ENCODE measurements at regions not wholly inside any gene's neighbourhood (a gene's known extent, or its start where the extent isn't known, plus 50 kb on each side); places are given as distances from the start of the nearest gene placed in this dataset.

DNA sequence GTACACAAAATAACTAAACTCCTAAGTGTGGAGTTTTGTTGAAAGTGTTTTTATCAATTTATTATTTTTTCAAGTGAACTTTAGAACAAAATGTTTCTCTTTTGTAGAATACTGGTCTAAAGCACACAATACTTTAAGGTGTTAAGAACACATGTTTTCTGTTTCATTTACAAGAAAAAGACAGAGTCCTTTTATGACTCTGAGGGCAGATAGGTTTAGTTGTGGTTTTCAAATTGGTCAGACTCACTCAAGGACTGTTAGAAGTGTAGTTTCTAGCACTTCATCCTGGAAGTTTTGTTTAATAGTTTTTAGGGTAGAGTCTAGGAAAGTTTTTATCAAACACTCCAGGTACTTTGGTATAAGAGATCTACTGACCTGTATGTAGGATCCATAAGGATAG lies 376.5 kb downstream of the LRRIQ3 start:
- no TSS peak for BruUV-seq (replicated peaks)

More for the DNA sequence above, 376.5 kb downstream of the LRRIQ3 start:
- intact Hi-C loops (cut with micrococcal nuclease) (no loop called here), dilution Hi-C loops (cut with MboI; ENCODE audit: extremely low pct_ligation_motif_present, low sequenced_read_pairs) (no loop called here)
- H3K36me3 ChIP-seq (ENCODE audit: control insufficient read depth in 2 of 2, extremely low read depth in 1 of 2, insufficient read depth in 2 of 2, low read length in 2 of 2): no peaks in the 10 kb centered on the region
- no peak overlapping the region for H3K4me3 ChIP-seq (replicated peaks in 1 of 3; ENCODE audit: insufficient read depth in 1 of 3, low read depth in 1 of 3, low read length in 3 of 3)
- no peaks in the 10 kb centered on the region for H4K20me1 ChIP-seq (replicated peaks; ENCODE audit: control insufficient read depth, extremely low read depth, insufficient read depth, low read length)
- H3K79me2 ChIP-seq (ENCODE audit: control insufficient read depth, insufficient read depth, low read length): no peaks in the 10 kb centered on the region
- TF ChIP-seq MYC (IDR thresholded peaks at IDR 0.05; ENCODE audit: low read depth, low read length) (no peak), EZH2 (IDR thresholded peaks at IDR 0.05; ENCODE audit: borderline replicate concordance, low read depth, low read length, severe bottlenecking) (no peak), GATA2 (IDR thresholded peaks at IDR 0.05; ENCODE audit: insufficient read depth, insufficient read length, low read depth, low read length) (no peak), POLR2A (IDR thresholded peaks at IDR 0.05; ENCODE audit: low read depth, low read length) (no peak), FOS (IDR thresholded peaks at IDR 0.05; ENCODE audit: borderline replicate concordance, insufficient read depth, low read length) (no peak), JUN (IDR thresholded peaks at IDR 0.05; ENCODE audit: borderline replicate concordance, insufficient read depth, insufficient read length, low read depth) (no peak), POLR2AphosphoS5 (IDR thresholded peaks at IDR 0.05; ENCODE audit: insufficient read depth, low read depth, low read length) (no peak)
- TF ChIP-seq, protein P1, sequence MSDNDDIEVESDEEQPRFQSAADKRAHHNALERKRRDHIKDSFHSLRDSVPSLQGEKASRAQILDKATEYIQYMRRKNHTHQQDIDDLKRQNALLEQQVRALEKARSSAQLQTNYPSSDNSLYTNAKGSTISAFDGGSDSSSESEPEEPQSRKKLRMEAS (IDR thresholded peaks at IDR 0.05; ENCODE audit: insufficient read depth, insufficient read length): no peak
- TF ChIP-seq, protein P2, sequence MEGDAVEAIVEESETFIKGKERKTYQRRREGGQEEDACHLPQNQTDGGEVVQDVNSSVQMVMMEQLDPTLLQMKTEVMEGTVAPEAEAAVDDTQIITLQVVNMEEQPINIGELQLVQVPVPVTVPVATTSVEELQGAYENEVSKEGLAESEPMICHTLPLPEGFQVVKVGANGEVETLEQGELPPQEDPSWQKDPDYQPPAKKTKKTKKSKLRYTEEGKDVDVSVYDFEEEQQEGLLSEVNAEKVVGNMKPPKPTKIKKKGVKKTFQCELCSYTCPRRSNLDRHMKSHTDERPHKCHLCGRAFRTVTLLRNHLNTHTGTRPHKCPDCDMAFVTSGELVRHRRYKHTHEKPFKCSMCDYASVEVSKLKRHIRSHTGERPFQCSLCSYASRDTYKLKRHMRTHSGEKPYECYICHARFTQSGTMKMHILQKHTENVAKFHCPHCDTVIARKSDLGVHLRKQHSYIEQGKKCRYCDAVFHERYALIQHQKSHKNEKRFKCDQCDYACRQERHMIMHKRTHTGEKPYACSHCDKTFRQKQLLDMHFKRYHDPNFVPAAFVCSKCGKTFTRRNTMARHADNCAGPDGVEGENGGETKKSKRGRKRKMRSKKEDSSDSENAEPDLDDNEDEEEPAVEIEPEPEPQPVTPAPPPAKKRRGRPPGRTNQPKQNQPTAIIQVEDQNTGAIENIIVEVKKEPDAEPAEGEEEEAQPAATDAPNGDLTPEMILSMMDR (IDR thresholded peaks at IDR 0.05; ENCODE audit: extremely low read depth in 1 of 2, insufficient read depth in 1 of 2, low read depth in 1 of 2, low read length in 2 of 2): no peak
- CTCF ChIA-PET: no interaction called here
- H3K9me3 ChIP-seq (replicated peaks; ENCODE audit: control insufficient read depth, insufficient read depth, low read length): peaks cover 2% of the 10 kb centered on the region
- H3K9ac ChIP-seq (replicated peaks; ENCODE audit: extremely low read depth, insufficient read depth, low read length): no peak overlapping the region
- FAIRE-seq (no peak), DNase-seq (ENCODE audit: low read depth, low spot score) (no peak)
- no peak overlapping the region for H3K4me2 ChIP-seq (ENCODE audit: insufficient read depth, low read length)
- H3K27ac ChIP-seq (ENCODE audit: insufficient read depth, low read depth, low read length): no peak overlapping the region
- no peaks in the 10 kb centered on the region for H3K9me1 ChIP-seq (replicated peaks; ENCODE audit: control insufficient read depth, extremely low read depth, insufficient read depth, low read length)
- no peak overlapping the region for H2AFZ ChIP-seq (ENCODE audit: low read depth, low read length)
- POLR2A ChIA-PET: no interaction called here
- H3K27me3 ChIP-seq (ENCODE audit: control insufficient read depth in 2 of 2, insufficient read depth in 2 of 2, low read length in 2 of 2): no peaks in the 10 kb centered on the region
- no peaks in the 10 kb centered on the region for H3K4me1 ChIP-seq (ENCODE audit: control insufficient read depth, extremely low read depth, insufficient read depth, low read length)

Data from endothelial cell of umbilical vein (primary cell).